Activated T-helper 17 cell treated with anti-CD3 and anti-CD28 coated beads, Interleukin-2, amount 50 U/mL, for 72 hours (primary cell): ENCODE measurements at regions not wholly inside any gene's neighbourhood (a gene's known extent, or its start where the extent isn't known, plus 50 kb on each side); places are given as distances from the start of the nearest gene placed in this dataset.

Source experiments
- ATAC-seq: fragments of 150-1000 bp; cut with Tn5 transposase; replicated peaks from 2 replicates; pipeline ENCODE4 v1.10.0; 2021; ENCODE audit warnings: mild to moderate bottlenecking, moderate library complexity
- H3K27ac Mint-ChIP-seq: one replicate; pipeline ENCODE4 v1.8.0; 2022; ENCODE audit warnings: mixed read lengths
- H3K27me3 Mint-ChIP-seq: one replicate; pipeline ENCODE4 v1.8.0; 2022; ENCODE audit warnings: mixed read lengths
- H3K36me3 Mint-ChIP-seq: one replicate; pipeline ENCODE4 v1.8.0; 2022; ENCODE audit warnings: low read depth, mild to moderate bottlenecking, mixed read lengths
- H3K4me1 Mint-ChIP-seq: one replicate; pipeline ENCODE4 v1.8.0; 2022; ENCODE audit warnings: mixed read lengths
- H3K4me3 Mint-ChIP-seq: one replicate; pipeline ENCODE4 v1.8.0; 2022; ENCODE audit warnings: mild to moderate bottlenecking, mixed read lengths
- H3K9me3 Mint-ChIP-seq: one replicate; pipeline ENCODE4 v1.8.0; 2022; ENCODE audit warnings: mixed read lengths

DNA sequence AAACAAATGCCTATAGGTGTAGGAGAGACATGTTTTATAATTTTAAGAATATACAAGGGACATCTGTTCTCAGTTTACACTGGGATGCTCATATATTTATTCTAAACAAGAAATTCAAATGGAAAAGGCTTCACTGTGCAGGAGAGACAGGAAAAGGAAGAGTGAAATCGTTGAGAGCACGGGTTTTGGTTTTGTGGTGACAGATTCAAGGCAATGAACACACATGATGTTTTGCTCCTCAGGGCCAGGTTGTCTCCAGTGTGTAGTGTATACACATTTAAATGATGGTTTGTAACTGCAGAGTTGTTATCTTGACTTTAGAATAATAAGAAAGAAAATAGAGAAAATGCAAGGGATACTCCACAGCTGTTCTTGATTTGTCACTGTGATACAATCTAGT is 73.7 kb downstream of the S1PR1 start:
- H3K36me3 Mint-ChIP-seq = no peaks in the 10 kb centered on the region
- peak overlapping the region; percentile 9 for H3K27ac Mint-ChIP-seq
- ATAC-seq = no peak
- peaks cover 47% of the 10 kb centered on the region for H3K4me1 Mint-ChIP-seq
- H3K9me3 Mint-ChIP-seq = no peaks in the 10 kb centered on the region
- H3K4me3 Mint-ChIP-seq = peak overlapping the region; percentile 81
- no peaks in the 10 kb centered on the region for H3K27me3 Mint-ChIP-seq

DNA sequence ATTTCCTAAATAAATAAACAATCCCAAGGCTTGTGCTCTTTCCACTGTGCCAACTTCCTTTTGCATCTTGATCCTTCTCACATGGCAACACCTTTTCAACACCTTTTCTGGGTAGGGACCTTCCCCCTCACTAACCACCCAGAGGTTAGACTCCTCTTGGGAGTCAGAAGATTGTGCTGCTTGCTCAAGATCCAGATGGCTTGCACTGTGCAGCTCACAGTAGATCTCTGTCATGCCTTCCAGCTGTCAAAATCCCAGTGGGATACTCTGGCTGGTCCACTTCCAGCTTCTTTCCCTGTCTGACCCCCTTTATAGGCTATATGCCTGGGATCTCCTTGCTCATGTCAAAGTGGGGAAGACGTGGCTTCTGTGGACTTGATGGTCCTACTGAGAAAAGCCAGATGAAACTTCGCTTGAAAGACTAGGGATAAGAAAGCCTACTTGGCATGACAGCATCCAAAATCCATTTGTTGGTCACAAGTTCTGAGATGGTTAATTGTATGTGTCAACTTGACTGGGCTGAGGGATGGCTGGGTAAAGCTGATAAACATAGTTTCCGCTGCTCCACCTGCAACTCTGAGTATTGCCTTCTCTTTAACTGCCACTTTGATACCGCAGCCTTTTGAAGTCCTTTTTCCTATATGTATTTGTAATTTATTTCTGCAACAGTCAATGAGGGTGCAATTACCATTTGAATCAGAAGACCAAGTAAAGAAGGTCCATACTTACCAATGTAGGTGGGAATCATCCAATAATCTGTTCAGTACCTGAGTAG is 74.5 kb downstream of the S1PR1 start:
- Mint-ChIP-seq H3K9me3 (no peaks in the 10 kb centered on the region), H3K4me3 (peak overlapping the region; percentile 81), H3K27me3 (no peaks in the 10 kb centered on the region), H3K36me3 (no peaks in the 10 kb centered on the region), H3K4me1 (peaks cover 47% of the 10 kb centered on the region), H3K27ac (no peak overlapping the region)
- ATAC-seq = peak; percentile 25

DNA sequence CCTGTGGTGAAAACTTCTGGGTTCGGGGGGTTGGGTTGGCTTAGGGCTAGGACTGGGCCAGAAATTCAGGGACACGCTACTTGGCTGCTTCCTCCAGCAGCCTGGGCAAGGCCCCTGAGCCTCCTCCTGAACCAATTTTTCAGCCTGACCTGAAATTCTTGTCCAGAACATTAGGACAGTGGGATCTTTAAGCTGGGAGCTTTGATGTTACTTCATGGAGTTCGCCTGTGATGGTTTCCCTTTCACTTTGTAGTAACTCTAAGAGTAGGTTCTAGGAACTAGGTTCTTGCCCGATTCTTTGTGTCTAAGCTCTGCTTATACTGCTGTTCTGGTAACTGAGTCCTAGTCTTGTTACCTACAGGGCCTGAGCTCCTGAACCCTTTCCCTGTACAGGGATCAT is 75.3 kb downstream of the S1PR1 start:
- Mint-ChIP-seq H3K4me1 (peaks cover 47% of the 10 kb centered on the region), H3K27me3 (no peaks in the 10 kb centered on the region), H3K4me3 (peak overlapping the region; percentile 81), H3K27ac (peak overlapping the region; percentile 55), H3K9me3 (no peaks in the 10 kb centered on the region), H3K36me3 (no peaks in the 10 kb centered on the region)
- ATAC-seq = peak; percentile 25

DNA sequence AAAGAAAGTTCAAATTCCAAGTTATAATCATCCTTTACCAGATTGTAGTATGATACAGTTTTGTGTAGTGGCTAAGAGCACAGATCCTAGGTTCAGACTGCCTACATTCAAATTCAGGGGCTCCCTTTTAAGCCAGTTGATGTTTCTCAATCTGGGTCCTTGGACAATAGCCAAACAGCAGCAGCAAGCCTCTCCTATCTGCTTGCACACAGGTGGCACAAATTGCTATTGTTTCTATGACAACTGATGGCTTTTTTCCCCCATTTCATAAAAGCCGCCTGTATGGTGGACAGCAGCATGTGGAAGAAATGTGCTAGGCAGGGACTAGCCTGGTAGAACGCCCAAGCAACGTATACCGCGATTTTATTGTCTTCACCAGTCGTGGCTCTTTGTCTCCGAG is 76.5 kb downstream of the S1PR1 start:
- H3K4me1 Mint-ChIP-seq = peaks cover 47% of the 10 kb centered on the region

DNA sequence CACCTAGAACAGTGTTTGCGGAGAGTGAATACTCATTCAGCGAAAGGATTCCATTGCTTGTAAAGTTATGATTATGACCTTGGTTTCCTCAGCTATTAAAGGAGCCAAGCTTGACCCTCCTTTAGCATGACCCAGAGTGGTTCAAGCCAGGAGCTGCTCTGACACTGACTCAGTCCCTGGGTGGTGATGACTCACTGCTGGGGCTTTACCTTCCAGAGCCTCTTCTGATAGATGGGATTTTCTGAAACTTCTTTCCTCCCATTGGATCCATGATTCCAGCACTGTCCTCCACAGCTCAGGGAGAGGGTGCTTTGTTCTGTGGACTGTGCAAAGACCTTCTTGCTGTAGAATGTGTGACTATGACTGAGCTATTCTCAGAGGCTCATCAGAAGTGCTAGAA is 77.4 kb downstream of the S1PR1 start:
- no peaks in the 10 kb centered on the region for H3K9me3 Mint-ChIP-seq
- peak overlapping the region; percentile 81 for H3K4me3 Mint-ChIP-seq
- H3K36me3 Mint-ChIP-seq = no peaks in the 10 kb centered on the region
- no peak overlapping the region for H3K27ac Mint-ChIP-seq
- H3K27me3 Mint-ChIP-seq = no peaks in the 10 kb centered on the region
- H3K4me1 Mint-ChIP-seq = peaks cover 47% of the 10 kb centered on the region
- peak; percentile 89 for ATAC-seq

More for the DNA sequence above, 76.5 kb downstream of the S1PR1 start:
- H3K27ac Mint-ChIP-seq = peak overlapping the region; percentile 41
- ATAC-seq = no peak
- no peaks in the 10 kb centered on the region for H3K27me3 Mint-ChIP-seq
- peak overlapping the region; percentile 81 for H3K4me3 Mint-ChIP-seq
- H3K9me3 Mint-ChIP-seq = no peaks in the 10 kb centered on the region
- H3K36me3 Mint-ChIP-seq = no peaks in the 10 kb centered on the region

DNA sequence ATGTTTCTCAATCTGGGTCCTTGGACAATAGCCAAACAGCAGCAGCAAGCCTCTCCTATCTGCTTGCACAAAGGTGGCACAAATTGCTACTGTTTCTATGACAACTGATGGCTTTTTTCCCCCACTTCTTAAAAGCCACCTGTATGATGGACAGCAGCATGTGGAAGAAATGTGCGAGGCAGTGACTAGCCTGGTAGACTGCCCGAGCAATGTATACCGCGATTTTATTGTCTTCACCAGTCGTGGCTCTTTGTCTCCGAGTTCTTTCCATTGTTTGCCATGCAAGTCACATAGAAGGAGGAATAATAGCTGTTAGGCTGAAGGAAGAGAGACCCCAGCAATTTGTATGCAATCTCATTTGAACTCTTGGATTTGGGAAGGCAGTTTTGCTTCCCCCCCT is 79.4 kb downstream of the S1PR1 start:
- ATAC-seq = no peak
- no peak overlapping the region for H3K4me3 Mint-ChIP-seq
- peaks cover 30% of the 10 kb centered on the region for H3K4me1 Mint-ChIP-seq
- no peaks in the 10 kb centered on the region for H3K9me3 Mint-ChIP-seq
- H3K27ac Mint-ChIP-seq = no peak overlapping the region
- no peaks in the 10 kb centered on the region for H3K36me3 Mint-ChIP-seq
- no peaks in the 10 kb centered on the region for H3K27me3 Mint-ChIP-seq

DNA sequence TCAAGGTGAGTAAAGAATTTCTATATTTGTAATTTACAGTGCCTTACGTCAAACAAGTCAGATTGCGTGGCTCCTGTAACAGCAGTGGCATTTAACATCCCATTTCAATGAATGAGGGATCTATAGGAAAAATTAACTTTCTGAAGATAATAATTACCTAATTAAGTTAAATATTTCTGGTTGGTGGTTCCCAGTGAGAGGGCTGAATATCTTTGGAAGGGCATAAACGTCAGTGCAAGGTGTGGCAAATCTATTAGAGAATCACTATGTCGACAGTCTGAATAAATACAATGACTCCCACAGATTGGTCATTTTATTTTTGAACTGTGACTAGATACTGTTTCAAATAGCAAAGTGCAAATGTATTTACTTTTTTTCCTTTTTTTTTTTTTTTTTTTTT is 80.0 kb downstream of the S1PR1 start:
- no peak overlapping the region for H3K4me3 Mint-ChIP-seq
- ATAC-seq = no peak
- no peaks in the 10 kb centered on the region for H3K27me3 Mint-ChIP-seq
- H3K36me3 Mint-ChIP-seq = no peaks in the 10 kb centered on the region
- no peaks in the 10 kb centered on the region for H3K9me3 Mint-ChIP-seq
- no peak overlapping the region for H3K27ac Mint-ChIP-seq
- H3K4me1 Mint-ChIP-seq = peaks cover 24% of the 10 kb centered on the region

DNA sequence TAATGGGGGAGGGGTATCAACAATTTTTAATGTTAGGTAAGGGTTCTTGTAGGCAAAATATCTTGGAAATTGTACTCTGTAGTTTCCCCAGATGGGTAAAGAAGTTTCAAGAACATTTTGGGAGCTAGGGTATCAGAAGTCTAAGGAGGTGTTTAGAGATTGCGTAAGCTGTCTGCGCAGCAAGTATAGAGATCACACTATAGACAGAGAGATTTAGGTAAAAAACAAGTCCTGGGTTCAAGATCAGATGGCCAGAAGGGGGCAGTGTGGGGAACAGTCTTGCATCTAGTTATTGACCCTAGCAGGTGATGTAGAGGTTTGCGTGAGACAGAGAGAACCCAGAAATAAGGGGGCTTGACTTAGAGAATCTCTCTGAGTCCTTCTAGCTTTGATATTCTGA is 80.8 kb downstream of the S1PR1 start:
- Mint-ChIP-seq H3K4me1 (peaks cover 16% of the 10 kb centered on the region), H3K36me3 (no peaks in the 10 kb centered on the region), H3K4me3 (no peak overlapping the region), H3K27ac (no peak overlapping the region), H3K27me3 (no peaks in the 10 kb centered on the region), H3K9me3 (no peaks in the 10 kb centered on the region)
- ATAC-seq = no peak

DNA sequence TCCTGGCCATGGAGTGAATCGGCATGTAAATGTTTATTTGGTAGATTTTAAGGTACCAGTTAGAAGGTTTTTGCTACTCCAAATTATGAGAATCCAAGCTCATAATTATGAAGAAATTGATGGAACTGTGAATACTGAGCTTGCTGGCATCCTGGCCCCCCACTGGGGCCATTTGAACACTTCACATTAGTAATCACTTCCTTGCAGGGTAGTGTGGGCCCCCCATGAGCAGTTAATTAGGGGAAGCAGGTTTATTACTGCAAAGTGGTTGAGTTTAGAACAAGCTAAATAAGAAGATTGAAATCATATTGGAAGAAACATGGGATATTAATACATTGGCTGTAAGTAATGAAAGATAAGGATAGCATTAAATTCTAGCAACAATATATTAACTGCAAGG is 86.7 kb downstream of the S1PR1 start:
- Mint-ChIP-seq H3K9me3 (no peaks in the 10 kb centered on the region), H3K27me3 (peaks cover 3% of the 10 kb centered on the region), H3K4me3 (no peak overlapping the region), H3K36me3 (no peaks in the 10 kb centered on the region), H3K4me1 (no peaks in the 10 kb centered on the region), H3K27ac (no peak overlapping the region)
- no peak for ATAC-seq

DNA sequence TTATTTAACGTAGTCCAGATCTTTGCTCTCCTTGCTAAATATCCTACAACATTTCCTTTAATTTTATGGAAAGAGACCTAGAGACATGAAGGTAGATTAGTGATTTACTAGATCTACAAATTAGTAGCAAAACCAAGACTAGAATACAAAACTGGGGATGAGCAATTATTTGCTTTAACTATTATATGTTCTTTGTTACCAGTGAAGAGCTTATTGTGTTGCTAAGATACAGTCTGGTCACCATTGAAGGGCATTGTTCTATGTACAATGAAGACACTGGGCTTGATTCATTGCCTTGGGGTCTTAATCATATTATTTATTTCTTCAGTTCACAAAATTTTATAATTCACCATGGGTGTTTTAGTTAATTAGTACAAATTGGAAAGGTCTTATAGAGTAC is 88.3 kb downstream of the S1PR1 start:
- H3K4me3 Mint-ChIP-seq = no peak overlapping the region
- no peaks in the 10 kb centered on the region for H3K9me3 Mint-ChIP-seq
- H3K4me1 Mint-ChIP-seq = no peaks in the 10 kb centered on the region
- H3K27me3 Mint-ChIP-seq = peaks cover 3% of the 10 kb centered on the region
- ATAC-seq = no peak
- H3K27ac Mint-ChIP-seq = no peak overlapping the region
- H3K36me3 Mint-ChIP-seq = no peaks in the 10 kb centered on the region

DNA sequence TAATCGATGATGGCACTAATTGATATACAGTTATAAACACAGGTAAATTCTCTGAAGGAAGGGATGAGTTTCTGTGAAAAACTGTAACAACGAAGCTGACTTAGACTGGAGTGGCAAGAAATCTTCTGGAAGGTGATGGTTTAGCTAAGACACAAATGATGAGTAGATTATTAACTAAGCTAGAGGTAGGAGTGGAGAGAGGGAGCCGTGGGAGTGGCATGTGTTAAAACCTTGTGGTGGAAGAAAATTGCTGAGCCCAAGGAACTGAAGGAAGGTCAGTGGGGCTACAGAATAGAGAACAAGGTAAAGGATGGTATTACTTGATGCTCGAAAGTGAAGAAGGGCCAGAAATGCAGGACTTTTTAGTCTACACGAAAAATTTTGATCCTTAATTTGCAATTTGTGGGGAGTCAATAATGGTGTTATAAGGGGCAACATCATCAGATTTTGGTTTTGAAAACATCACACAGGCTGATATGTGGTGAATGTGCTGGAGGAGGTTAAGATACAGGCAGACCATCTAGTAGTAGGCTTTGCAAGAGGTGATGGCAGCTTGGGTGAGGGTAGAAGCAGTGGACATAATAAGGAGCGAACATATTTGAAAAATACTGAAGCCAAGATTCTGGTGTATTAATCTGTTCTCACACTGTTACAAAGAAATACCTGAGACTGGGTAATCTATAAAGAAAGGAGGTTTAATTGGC is 93.8 kb downstream of the S1PR1 start:
- peaks cover 3% of the 10 kb centered on the region for H3K27me3 Mint-ChIP-seq
- no peaks in the 10 kb centered on the region for H3K9me3 Mint-ChIP-seq
- H3K4me3 Mint-ChIP-seq = no peak overlapping the region
- H3K27ac Mint-ChIP-seq = no peak overlapping the region
- no peaks in the 10 kb centered on the region for H3K4me1 Mint-ChIP-seq
- ATAC-seq = no peak
- H3K36me3 Mint-ChIP-seq = no peaks in the 10 kb centered on the region

DNA sequence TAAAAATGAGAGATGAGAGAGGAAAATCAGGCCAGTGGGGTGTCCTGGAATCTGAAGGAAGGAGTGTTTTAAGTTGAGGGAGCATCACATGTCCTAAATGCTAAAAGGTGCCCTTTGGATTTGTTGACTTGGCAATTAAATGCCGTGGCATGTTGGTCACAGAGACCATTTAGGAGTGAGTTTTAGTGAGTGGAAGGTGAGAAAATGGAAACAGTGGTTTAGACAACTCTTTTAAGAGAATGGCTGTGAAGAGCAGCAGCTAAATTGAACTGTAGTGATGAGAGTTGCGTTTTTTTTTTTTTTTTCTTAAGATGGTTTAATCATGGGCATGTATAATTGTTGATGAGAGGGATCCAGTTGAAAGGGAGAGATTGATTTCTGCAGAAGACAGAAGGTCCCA is 95.0 kb downstream of the S1PR1 start:
- H3K36me3 Mint-ChIP-seq = no peaks in the 10 kb centered on the region
- H3K27me3 Mint-ChIP-seq = no peaks in the 10 kb centered on the region
- no peak overlapping the region for H3K27ac Mint-ChIP-seq
- H3K4me1 Mint-ChIP-seq = no peaks in the 10 kb centered on the region
- no peaks in the 10 kb centered on the region for H3K9me3 Mint-ChIP-seq
- ATAC-seq = no peak
- no peak overlapping the region for H3K4me3 Mint-ChIP-seq

DNA sequence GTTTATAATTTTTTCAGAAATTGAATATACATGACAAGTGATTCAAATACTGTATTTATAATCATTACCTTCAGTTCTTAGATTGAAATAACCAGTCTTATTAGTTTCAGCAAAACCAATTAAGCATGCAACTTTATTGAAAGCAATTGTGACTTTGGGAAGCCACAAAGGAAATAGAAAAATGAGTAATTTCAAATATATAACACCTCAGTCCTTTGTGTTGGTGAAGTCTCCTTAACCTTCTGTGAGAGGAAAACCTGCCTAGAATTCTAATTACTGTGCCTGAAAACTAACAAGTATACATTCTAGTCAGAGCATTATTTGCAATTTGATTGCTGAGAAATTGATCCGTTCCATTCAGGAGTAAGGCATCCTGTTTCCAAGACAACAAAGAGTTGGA is 95.8 kb downstream of the S1PR1 start:
- H3K36me3 Mint-ChIP-seq = no peaks in the 10 kb centered on the region
- no peaks in the 10 kb centered on the region for H3K4me1 Mint-ChIP-seq

DNA sequence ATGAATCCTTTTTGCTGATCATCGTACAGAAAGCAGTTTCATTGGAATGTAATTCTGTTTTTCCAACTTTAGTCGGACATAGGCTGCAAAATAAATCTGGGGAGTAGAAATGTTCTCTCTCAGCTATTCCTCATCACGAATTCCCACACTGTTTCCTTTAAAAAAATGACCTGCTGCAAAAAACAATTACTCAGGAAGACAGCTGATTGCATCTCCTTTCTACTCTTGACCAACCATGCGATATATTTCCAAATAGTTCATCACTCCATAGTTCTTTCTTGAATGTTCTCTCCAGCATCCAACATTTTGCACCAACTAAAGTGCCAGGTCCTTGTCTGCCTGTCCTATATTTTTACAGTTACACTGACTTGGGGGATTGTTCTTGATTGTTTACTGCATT is 96.4 kb downstream of the S1PR1 start:
- H3K4me1 Mint-ChIP-seq = no peaks in the 10 kb centered on the region
- H3K9me3 Mint-ChIP-seq = no peaks in the 10 kb centered on the region
- H3K27ac Mint-ChIP-seq = no peak overlapping the region
- H3K36me3 Mint-ChIP-seq = no peaks in the 10 kb centered on the region
- no peaks in the 10 kb centered on the region for H3K27me3 Mint-ChIP-seq
- ATAC-seq = no peak
- no peak overlapping the region for H3K4me3 Mint-ChIP-seq

More for the DNA sequence above, 95.8 kb downstream of the S1PR1 start:
- ATAC-seq = no peak
- no peak overlapping the region for H3K4me3 Mint-ChIP-seq
- no peak overlapping the region for H3K27ac Mint-ChIP-seq
- no peaks in the 10 kb centered on the region for H3K27me3 Mint-ChIP-seq
- no peaks in the 10 kb centered on the region for H3K9me3 Mint-ChIP-seq

DNA sequence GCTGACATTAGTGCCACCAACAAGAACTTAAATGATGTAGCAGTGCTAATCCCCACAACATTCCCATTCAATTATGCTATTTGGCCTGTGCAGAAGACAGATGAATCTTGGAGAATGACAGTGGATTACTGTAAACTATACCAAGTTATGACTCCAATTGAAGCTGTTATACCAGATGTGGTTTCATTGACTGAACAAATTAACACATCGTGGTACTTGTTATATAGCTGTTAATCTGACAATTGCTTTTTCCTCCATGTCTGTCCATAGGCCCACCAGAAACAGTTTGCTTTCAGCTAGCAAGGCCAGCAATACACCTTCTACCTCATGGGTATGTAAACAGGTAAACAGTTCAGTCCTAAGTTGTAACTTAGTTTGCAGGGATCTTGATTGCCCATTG is 101.1 kb downstream of the S1PR1 start:
- no peak overlapping the region for H3K4me3 Mint-ChIP-seq
- H3K9me3 Mint-ChIP-seq = peaks cover 1% of the 10 kb centered on the region
- H3K27ac Mint-ChIP-seq = no peak overlapping the region
- H3K36me3 Mint-ChIP-seq = no peaks in the 10 kb centered on the region
- ATAC-seq = no peak
- no peaks in the 10 kb centered on the region for H3K27me3 Mint-ChIP-seq
- no peaks in the 10 kb centered on the region for H3K4me1 Mint-ChIP-seq
